Epidermal melanocyte (primary cell): ENCODE measurements at regions not wholly inside any gene's neighbourhood (a gene's known extent, or its start where the extent isn't known, plus 50 kb on each side); places are given as distances from the start of the nearest gene placed in this dataset.

ENCODE experiments used
- DNase-seq: peaks from one replicate; pipeline ENCODE4 v3.0.0; 2011; ENCODE audit warnings: low spot score; ENCODE audit not compliant: insufficient read length

- DNase-seq, result no peak
Measured at GRCh38 chr4:20629186-20630106, 70.8 kb upstream of the PACRGL start.

DNA sequence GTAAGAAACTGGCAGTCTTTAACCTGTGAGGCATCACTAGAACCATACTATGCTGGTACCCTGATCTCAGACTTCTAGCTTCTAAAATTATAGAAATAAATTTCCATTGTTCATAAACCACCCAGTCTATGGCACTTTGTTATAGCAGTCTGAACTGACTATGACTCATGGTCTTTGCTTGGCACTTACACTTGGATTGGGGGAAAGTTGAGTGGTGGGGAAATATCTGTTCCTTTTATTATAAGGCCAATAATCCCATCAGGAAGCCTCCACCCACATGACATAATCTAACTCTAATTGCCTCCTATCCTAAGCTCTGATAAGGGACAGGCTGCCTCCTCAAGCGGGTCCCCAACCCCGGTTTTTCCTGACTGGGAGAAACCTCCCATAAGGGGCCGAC is 61.4 kb upstream of the PACRGL start:
- DNase-seq, result no peak

- no peak for DNase-seq
Measured at GRCh38 chr4:20639346-20639745, 60.9 kb upstream of the PACRGL start.

- no peak for DNase-seq
Measured at GRCh38 chr4:20640989-20641388, 59.3 kb upstream of the PACRGL start.

GRCh38 chr4:20641976-20642375 is 58.3 kb upstream of the PACRGL start:
- DNase-seq, result no peak

- DNase-seq, result no peak
Measured at GRCh38 chr4:20643631-20644030, 56.6 kb upstream of the PACRGL start.

GRCh38 chr4:20645236-20645635 is 55.0 kb upstream of the PACRGL start:
- no peak for DNase-seq

DNA sequence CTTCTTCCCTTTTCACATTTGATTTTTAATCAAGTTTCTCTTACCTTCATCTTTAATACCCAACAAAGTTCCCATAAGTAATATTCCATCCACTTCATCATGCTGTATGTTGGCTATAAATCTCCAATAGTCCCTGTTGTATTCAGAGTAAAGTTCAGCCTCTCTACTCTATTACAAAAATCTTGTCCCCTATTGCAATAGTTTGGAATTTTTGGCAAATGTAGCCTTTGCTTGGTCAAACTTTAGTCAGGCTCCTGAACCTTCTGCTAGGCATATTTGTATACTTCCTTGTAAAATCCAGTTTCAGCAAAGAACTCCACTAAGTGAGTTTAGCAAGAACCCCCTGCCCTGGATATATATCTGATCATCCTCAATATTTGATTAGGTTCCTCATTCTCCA is 54.0 kb upstream of the PACRGL start:
- DNase-seq, result no peak
